ENCODE measurements at regions not wholly inside any gene's neighbourhood (a gene's known extent, or its start where the extent isn't known, plus 50 kb on each side); places are given as distances from the start of the nearest gene placed in this dataset.
"Not testable (repeated sequence)": the region's sequence is repeated elsewhere in the genome, so short reads cannot be mapped to it uniquely, and the experiment has no call there.

- peak in 1 of 2 experiments; percentile 19 for DNase-seq (ENCODE audit: low spot score in 2 of 2)
- H3K27me3 ChIP-seq (ENCODE audit: low read depth); H3K9me3 ChIP-seq; in situ Hi-C loops (cut with MboI; ENCODE audit: low sequenced_read_pairs); H3K4me1 ChIP-seq; H3K36me3 ChIP-seq (replicated peaks): not testable (repeated sequence)
- H3K4me3 ChIP-seq: peak overlapping the region; percentile 45
These were observed 53.6 kb upstream of the PLGLB1 start for GRCh38 chr2:87075054-87075790.

- H3K9me3 ChIP-seq; in situ Hi-C loops (cut with MboI; ENCODE audit: low sequenced_read_pairs); H3K27me3 ChIP-seq (ENCODE audit: low read depth); H3K4me1 ChIP-seq; H3K36me3 ChIP-seq (replicated peaks): not testable (repeated sequence)
- DNase-seq (ENCODE audit: low spot score in 2 of 2): peak; percentile 2 to 35
- peak overlapping the region; percentile 45 for H3K4me3 ChIP-seq
These were observed 54.2 kb upstream of the PLGLB1 start for GRCh38 chr2:87075791-87076252.

GRCh38 chr2:87076253-87077123 lies 54.8 kb upstream of the PLGLB1 start:
- H3K9me3 ChIP-seq; H3K36me3 ChIP-seq (replicated peaks); H3K4me1 ChIP-seq; H3K27me3 ChIP-seq (ENCODE audit: low read depth); in situ Hi-C loops (cut with MboI; ENCODE audit: low sequenced_read_pairs): not testable (repeated sequence)
- DNase-seq (ENCODE audit: low spot score in 2 of 2): peak; percentile 57 to 93
- H3K4me3 ChIP-seq: peak overlapping the region; percentile 45

- H3K4me1 ChIP-seq; H3K9me3 ChIP-seq; H3K27me3 ChIP-seq (ENCODE audit: low read depth); H3K36me3 ChIP-seq (replicated peaks); in situ Hi-C loops (cut with MboI; ENCODE audit: low sequenced_read_pairs); DNase-seq (ENCODE audit: low spot score in 2 of 2): not testable (repeated sequence)
- H3K4me3 ChIP-seq: peak overlapping the region; percentile 41
These were observed 55.4 kb upstream of the PLGLB1 start for GRCh38 chr2:87077124-87077446.

DNA sequence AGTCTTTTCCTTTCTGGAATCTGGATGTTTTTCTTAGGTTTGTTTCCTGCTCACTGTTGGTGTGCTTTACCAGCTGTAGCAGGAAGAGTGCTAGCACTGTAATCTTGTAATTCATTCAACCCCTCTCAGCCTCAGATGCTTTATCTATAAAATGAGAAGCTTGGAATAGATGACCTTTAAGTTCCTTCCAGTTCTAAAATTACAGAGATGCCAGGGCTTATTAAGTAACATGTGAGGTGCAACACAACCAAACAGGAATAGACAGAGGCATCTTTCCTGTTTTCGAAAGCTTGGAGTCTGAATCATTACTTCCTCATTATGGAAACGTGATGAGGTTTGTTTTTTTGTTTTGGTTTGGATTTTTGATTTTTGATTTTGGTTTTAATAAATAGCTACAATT lies 60.1 kb upstream of the PLGLB1 start:
- H3K4me3 ChIP-seq; in situ Hi-C loops (cut with MboI; ENCODE audit: low sequenced_read_pairs); H3K4me1 ChIP-seq; H3K27me3 ChIP-seq (ENCODE audit: low read depth); DNase-seq (ENCODE audit: low spot score in 2 of 2); H3K36me3 ChIP-seq (replicated peaks); H3K9me3 ChIP-seq: not testable (repeated sequence)

GRCh38 chr2:87088079-87088478 lies 66.4 kb upstream of the PLGLB1 start:
- in situ Hi-C loops (cut with MboI; ENCODE audit: low sequenced_read_pairs); DNase-seq (ENCODE audit: low spot score in 2 of 2); H3K36me3 ChIP-seq (replicated peaks); H3K27me3 ChIP-seq (ENCODE audit: low read depth); H3K4me3 ChIP-seq; H3K9me3 ChIP-seq; H3K4me1 ChIP-seq: not testable (repeated sequence)

DNA sequence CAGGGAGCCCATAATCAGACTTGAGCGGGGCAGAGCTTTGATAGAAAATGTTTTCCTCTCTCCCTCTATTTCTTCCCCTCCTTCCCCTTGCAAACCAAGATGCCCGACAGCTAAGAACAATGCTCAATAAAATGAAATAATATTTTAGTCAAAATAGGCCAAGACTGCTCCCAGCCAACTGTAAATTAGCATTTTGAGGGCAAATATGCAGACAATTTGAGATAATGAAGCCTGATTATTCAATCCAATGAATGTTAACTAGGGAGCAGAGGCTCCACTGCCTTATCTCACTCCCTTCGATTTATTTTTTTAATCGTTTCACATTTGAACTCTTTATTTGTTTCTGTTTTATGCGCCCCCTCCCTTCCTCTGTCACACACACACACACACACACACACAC lies 67.8 kb upstream of the PLGLB1 start:
- H3K36me3 ChIP-seq (replicated peaks); H3K9me3 ChIP-seq; H3K4me1 ChIP-seq; H3K27me3 ChIP-seq (ENCODE audit: low read depth); DNase-seq (ENCODE audit: low spot score in 2 of 2); H3K4me3 ChIP-seq; in situ Hi-C loops (cut with MboI; ENCODE audit: low sequenced_read_pairs): not testable (repeated sequence)

DNA sequence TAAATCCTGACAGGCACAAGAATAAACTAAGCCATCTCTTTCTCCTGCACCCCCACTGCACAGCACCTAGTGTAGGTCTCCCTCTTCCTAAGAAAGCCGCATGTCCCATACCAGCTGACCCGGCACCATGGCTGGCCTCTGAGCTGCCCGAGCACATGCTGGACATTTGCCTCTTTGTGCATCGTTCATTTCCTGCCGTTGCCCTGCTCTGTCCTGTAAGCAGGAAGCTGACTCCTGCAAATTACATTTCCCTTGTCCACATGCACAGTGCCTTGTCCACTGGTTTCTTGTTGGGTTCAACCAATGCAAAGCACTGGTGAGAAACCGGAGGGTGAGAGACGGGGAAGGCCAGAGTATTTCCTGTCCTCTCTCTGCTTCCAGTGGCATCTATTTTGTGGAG lies 71.6 kb upstream of the PLGLB1 start:
- H3K27me3 ChIP-seq (ENCODE audit: low read depth); H3K4me1 ChIP-seq; DNase-seq (ENCODE audit: low spot score in 2 of 2); H3K9me3 ChIP-seq; H3K36me3 ChIP-seq (replicated peaks); in situ Hi-C loops (cut with MboI; ENCODE audit: low sequenced_read_pairs); H3K4me3 ChIP-seq: not testable (repeated sequence)

DNA sequence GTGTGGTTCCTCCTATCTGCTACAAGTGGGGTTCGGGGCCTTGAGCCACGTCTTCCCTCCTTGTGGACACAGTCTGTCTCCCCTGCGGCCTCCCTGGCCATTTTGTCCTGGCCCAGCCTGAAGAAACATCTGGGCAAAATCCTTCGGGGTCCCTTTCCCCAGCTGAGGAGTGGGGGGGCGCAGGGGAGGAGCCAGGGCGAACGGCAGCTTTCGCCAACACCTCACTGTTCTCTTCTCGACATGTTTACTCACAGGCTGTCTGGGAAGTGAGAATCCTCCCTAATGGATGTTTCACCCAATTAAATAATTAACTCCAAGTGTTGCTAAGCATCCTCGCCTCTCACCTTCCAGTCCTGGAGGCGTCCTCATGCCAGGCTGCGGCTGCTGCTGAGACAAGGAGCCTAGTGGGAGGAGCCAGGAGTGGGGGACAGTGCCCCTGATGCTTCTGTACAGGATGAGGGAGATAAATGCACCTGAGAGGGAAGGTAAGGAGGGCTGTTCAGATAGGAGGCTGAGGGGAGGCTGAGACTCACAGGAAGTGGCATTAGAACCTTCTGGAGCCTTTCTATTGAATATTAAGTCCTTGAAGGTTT lies 72.4 kb upstream of the PLGLB1 start:
- H3K4me1 ChIP-seq; H3K4me3 ChIP-seq; H3K36me3 ChIP-seq (replicated peaks); DNase-seq (ENCODE audit: low spot score in 2 of 2); H3K9me3 ChIP-seq; in situ Hi-C loops (cut with MboI; ENCODE audit: low sequenced_read_pairs); H3K27me3 ChIP-seq (ENCODE audit: low read depth): not testable (repeated sequence)

GRCh38 chr2:87095804-87096203 lies 74.2 kb upstream of the PLGLB1 start:
- H3K4me3 ChIP-seq; H3K27me3 ChIP-seq (ENCODE audit: low read depth); H3K9me3 ChIP-seq; DNase-seq (ENCODE audit: low spot score in 2 of 2); H3K36me3 ChIP-seq (replicated peaks); H3K4me1 ChIP-seq; in situ Hi-C loops (cut with MboI; ENCODE audit: low sequenced_read_pairs): not testable (repeated sequence)

DNA sequence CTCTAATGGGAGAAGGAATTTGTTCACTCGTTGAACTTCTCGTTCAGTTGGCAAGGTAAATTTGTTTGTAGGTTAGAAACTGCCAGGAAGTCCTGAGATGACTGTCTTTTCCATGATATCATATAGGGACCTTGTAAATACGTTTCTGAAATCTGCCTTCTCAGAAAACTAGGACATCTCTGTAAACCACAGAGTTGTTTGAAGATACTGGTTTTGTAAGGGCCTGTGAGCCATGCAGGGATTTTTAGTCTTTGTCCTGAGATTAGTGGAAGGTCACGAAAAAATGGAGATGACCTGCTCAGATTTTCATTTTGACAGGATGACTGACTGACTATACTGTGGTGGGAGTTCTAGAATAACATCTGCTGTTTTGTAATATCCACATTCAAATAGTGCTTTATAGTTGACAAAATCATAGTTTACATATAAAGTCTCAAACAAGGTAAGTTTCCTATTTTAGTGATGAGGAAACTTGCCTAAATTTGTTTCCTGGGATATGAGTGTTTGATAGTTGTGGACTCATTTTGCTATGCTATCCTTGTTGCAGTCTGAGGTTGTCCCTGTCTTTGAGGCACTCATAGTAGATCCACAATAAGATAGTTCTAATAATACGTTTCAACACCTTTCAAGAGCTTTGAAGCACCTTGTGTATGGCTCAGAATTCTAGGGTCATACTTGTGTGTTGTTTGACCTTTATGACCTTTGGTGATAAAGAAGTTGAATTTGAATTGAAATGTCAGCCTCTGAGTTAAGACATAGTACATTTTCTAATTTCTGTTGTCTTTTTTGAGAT lies 107.3 kb upstream of the PLGLB1 start:
- H3K27me3 ChIP-seq (ENCODE audit: low read depth); H3K4me1 ChIP-seq; H3K4me3 ChIP-seq; DNase-seq (ENCODE audit: low spot score in 2 of 2); in situ Hi-C loops (cut with MboI; ENCODE audit: low sequenced_read_pairs); H3K9me3 ChIP-seq; H3K36me3 ChIP-seq (replicated peaks): not testable (repeated sequence)

DNA sequence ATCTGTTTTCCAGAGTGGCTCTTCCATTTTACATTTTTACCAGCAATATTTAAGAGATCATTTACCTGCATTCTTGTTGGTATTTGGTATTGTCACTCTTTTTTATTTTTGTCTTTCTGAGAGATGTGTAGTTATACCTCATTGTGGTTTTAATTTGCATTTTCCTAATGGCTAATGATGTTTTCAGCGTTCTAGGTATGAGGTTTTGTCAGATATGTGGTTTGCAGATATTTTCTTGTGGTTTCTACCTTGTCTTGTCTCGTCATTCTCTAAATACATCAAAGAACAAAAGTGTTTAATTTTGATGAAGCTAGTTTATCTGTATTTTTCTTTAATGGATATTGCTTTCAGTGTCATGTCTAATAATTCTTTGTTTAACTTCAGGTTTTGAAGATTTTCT lies 110.9 kb upstream of the PLGLB1 start:
- H3K9me3 ChIP-seq; DNase-seq (ENCODE audit: low spot score in 2 of 2); H3K27me3 ChIP-seq (ENCODE audit: low read depth); H3K4me3 ChIP-seq; in situ Hi-C loops (cut with MboI; ENCODE audit: low sequenced_read_pairs); H3K36me3 ChIP-seq (replicated peaks); H3K4me1 ChIP-seq: not testable (repeated sequence)

DNA sequence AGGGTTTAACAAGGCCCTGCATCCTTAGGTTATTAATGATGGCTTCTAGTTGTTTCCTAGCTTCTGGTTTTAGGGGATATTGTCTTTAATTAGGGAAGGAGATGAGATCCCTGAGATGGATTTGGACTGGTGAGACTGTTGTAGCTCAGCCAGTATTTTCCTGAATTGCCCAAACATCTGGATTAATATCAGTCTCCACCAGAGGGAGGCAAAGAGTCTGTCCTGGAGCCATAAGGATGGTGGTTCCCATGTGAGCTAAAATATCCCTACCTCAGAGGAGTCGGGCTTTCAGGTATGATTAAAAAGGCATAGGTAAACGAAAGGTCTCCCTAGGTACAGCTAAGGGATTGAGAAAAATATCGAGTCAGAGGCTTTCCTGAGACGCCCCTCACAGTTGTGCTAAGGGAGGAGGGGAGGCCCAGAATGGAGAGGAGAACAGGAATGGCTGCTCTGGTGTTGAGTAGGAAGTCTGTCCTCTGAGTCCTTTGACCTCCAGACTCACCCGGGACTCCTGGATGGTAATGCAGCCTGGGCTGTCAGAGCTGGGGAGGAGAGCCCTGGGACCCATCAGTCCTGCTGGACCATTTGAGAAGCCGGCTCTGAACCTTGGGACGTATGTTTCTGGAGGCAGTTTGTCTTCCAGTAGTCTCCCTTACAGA lies 130.3 kb upstream of the PLGLB1 start:
- H3K4me3 ChIP-seq; in situ Hi-C loops (cut with MboI; ENCODE audit: low sequenced_read_pairs); H3K9me3 ChIP-seq; H3K27me3 ChIP-seq (ENCODE audit: low read depth); DNase-seq (ENCODE audit: low spot score in 2 of 2); H3K4me1 ChIP-seq; H3K36me3 ChIP-seq (replicated peaks): not testable (repeated sequence)
